ENCODE measurements at regions not wholly inside any gene's neighbourhood (a gene's known extent, or its start where the extent isn't known, plus 50 kb on each side); places are given as distances from the start of the nearest gene placed in this dataset.
A peak's percentile ranks its signal among the peaks of the same experiment; 100 is the strongest.

DNA sequence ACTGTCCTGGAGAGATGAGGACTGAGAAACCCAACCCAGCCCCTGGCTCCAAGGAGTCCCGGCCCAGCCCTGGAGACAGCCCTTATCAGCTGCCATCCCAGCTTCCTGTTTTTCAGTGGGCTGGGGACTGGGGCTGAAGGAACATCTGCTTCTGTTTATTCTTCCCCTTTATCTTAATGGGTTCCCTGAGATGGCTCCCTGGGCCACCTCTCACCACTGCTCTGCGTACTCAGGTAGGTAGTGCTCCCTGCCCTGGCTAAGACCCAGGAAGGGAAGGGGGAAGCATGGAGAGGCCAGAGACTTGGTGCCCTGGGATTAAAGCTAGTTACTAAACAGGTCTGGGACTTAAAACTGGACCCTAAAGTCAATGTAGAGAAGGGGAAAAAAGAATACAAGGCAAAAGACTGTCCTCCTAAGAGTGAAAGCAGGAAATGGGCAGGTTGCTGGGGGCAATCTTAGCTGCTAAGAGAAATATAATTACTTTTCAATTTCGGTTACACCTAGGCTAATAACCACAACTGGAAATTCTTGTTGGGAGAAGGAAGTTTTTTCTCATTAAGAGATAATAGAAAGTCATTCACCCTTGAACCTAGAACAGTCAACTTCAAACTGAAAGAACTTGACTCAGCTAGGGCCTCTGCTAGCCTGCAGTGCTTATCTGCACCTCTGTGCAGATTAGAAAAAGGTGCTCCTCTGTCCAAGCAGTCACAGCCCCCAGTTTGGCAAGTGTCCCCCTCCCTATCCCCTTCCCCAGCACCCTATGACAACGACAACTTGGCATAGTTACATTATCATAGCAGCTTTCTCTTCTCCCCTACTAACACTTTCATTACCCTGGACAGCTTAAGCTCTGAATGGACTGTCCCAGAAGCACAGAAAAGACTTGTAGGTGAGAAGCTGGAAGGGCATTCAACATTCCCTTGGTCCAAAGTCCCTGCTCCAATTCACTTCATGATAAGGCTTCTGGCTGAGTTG lies 65.6 kb upstream of the KDM7A start:
- no peak for DNase-seq (ENCODE audit: low read depth in 2 of 2)

DNA sequence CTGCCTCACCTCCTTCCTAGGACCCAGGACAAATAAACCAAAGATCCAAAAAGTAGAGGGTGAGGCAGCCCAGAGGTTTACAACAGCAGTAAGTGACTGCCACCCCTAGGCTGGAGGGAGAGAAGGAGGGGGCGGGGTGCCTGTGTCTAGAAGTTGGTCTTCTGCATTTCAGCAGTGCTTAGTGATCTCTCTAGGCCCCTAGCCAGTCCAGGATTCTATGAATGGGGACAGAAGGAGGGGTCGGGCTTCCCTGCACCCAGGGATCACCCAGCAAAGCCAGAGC lies 62.8 kb upstream of the KDM7A start:
- no peak for DNase-seq (ENCODE audit: low read depth in 2 of 2)

DNA sequence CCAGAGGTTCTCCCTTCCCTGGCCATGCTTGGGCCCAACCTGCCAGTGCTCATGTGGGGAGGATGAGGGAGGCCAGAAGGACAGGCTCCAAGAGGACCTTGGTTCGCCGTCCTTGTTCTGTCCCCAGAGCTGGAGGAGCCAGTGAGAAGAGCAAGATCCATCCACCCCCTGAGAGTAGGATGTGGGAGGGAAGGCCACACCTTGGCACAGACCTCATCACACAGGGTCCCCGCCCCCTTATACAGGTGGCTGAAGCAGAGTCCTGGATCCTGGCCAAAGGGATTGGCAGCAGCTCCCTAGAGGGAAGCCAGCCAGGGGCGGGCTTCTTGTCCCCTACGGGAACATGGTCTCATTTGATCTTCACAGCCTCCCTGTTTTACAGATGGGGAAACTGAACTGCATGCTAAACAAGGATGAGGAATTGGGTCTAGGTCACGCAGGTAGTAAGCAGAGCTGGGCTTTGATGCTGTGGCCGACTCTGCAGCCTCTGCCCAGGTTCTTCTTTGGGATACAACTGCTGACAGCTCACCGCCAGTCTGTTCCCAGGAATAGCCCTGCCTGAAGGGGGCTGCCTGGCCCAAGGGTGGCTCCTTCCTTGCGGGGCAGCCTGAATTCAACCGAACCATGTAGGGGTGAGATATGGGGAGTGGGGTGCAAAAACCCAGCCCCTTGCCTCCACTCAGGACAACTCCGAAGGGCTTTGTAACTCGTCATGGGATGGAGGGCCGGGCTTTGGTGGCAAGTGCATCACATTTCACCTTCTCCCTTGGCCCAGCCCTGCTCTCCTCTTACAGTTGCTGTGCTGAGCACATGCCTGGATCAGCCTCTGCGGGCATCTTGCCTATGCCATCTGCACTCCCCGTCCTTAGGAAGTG lies 62.2 kb upstream of the KDM7A start:
- no peak for DNase-seq (ENCODE audit: low read depth in 2 of 2)

DNA sequence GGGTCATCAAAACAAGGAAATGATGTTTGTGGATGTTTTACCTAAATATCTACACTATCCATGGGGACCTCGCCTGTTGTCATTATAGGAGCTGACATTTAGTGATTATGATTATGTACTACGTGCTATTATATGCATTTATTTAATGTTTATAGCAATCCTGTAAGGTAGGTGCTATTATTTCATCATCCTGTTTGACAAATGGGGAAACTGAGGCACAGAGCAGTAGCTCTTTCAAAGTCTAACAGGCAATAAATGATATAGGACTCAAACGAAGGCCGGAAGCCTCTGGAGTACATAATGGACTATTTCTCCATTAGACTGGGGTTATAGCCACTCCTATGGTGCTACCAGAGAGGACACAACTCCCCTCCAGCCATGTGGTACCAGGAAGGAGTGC lies 60.6 kb upstream of the KDM7A start:
- DNase-seq (ENCODE audit: low read depth in 2 of 2) = no peak

DNA sequence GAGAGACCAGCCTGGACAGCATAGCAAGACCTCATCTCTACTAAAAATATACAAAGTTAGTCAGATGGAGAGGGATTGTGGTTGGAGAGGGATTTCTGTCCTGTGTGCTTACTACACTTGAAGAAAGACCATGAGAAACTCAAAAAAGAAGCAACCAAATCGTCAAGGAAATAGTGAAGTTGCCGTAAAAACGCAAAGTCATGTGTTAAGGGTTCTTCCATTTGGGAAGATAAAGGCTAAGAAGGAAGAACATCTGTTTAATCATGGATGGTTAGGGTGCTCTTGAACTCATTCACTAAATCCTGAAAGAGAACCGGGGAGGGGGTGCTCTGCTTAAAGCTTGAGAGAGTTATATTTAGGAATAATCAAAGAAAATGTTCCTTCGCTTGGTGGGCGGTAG lies 59.8 kb upstream of the KDM7A start:
- no peak for DNase-seq (ENCODE audit: low read depth in 2 of 2)

DNA sequence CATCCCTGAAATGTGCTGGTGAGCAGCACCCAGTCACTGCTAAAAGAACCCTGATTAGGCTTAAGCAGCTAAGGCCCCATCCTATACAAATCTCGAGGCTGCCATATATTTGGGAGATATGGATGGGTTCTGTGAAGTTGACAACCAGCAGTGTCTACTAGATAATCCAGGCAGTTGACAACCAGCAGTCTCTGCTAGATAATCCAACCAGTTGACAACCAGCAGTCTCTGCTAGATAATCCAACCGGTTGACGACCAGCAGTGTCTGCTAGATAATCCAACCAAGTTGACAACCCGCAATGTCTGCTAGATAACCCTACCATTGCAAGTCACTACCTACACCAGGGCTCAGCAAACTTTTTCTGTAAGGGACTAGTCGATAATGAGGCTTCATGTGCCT lies 58.3 kb upstream of the KDM7A start:
- DNase-seq (ENCODE audit: low read depth in 2 of 2) = no peak

DNA sequence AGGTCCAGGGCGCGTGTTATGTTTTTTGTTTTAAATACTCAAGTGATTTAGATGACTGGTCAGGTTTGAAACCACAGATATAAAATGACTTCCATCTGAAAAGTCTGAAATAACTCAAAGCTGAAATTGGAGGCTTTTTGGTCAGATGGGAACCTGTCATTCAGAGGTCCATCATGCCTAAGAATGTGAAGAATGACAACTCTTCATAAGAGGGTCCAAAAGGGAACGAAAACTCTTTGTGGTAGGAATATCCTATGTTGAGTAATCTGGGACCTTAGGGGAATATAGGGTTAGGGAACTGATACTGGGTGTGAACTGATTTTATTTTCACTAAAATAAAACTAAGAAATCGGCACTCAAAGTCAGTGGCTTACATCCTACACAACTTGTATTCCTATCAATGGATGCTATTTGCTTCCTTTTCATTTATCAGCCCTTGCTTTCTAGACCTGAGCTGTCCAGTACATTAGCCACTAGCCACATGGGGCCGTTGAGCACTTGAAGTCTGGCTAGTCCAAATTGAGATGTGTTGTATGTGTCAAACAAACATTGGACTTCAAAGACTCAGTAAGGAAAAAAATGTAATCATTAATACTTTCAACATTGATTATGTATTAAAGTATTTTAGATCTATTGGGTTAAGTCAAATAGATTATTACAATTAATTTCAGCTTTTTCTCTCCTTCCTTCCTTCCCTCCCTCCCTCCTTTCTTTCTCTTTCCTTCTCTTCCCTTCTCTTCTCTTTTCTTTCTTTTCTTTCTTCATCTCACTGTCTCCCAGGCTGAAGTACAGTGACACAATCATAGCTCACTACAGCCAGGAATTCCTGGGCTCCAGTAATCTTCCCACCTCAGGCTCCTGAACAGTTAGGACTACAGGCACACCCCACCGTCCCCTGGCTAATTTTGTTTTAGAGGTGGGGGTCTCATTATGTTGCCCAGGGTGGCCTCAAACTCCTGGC lies 56.5 kb upstream of the KDM7A start:
- DNase-seq (ENCODE audit: low read depth in 2 of 2) = no peak

DNA sequence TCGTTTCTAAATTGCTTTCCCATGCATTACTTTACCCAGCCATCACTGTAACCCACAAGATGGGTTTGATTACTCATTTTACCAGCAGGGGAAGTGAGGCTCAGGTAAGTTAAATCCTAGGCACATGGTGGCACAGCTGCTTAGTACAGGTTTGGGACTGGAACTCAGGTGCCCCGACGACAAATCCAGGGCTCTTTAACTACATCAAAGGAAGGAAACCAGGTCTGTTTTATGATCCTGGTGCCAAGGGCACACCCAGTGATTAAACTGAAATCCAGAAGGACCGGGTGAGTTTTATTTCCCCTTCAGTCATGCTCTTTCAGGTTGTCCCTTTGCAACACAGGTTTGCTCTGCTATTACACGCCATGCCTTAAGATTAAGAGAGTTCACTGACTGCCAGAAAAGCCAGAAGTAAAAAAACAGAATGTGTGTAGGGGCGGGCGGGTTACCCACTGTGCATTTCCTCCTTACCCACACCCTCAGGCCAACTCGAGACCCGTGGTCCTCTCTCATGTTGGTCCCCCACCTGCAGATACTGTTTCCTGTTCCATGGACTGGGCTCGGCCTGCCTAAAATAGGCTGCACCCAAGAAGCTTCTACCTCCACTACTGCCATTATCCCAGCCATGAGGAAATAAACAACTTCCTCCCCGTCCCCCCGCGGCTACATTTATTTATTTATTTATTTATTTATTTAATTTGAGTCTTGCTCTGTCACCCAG lies 55.1 kb upstream of the KDM7A start:
- no peak for DNase-seq (ENCODE audit: low read depth in 2 of 2)

DNA sequence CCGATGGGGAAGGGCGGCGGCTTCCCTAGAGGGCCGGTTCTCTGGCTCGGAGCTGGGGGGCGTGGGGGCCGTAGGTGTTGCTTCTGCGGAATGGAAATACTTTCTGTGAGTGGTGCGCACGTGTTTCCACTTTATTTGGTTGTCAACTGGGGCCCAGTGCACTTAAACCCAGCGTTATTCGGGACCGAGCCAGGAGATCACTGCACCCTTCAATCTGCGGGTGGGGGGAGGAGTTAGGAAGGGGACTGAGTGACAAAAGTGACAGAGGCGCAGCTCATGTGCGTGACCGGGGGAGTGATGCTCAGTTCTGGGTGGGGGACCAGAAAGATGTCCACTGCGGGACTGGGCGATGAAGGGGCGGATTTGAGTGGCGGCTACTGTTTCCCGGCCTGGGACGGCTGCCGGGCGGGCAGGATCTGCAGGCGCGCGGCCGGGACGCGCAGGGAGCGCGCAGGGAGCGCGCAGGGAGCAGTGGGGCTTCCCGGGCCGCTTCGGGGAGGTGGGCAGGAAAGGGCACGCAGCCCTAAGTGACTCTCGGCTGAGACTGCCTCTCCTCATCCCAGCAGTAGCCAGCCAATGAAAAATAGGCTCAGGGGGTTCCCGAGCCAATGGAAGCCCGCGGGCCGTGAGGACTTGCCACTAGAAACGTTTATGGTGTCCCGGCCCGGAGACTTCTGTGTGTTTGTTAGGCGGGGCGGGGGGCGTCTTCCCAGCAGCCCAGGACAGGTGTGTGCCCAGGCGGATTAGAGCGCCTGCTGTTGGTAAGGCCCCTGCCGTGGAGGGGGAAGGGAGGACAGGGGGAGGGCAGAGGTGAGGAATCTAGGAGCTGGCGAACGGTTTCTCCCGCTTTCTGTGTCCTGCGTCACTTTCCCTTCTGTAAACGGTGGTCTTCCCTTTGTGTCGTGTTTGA lies 54.3 kb upstream of the KDM7A start:
- DNase-seq (ENCODE audit: low read depth in 2 of 2) = peak; percentile 11 to 28

DNA sequence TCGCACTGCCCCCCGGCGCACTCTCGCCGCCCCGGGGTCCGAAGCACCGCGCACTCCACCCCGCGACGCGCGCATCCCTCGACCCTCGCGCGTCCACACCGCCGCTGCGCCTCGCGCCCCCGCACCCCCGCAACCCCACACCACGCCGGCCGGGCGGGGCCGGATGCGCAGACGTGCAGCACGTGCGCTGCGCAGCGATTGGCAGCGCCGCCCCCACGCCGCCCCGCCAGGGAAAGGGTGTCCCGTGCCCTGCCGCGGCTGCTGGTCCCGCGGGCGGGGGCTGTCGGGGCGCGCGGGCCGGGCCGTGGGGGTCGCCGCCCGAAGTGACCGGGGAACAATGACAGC lies 53.7 kb upstream of the KDM7A start:
- no peak for DNase-seq (ENCODE audit: low read depth in 2 of 2)

DNA sequence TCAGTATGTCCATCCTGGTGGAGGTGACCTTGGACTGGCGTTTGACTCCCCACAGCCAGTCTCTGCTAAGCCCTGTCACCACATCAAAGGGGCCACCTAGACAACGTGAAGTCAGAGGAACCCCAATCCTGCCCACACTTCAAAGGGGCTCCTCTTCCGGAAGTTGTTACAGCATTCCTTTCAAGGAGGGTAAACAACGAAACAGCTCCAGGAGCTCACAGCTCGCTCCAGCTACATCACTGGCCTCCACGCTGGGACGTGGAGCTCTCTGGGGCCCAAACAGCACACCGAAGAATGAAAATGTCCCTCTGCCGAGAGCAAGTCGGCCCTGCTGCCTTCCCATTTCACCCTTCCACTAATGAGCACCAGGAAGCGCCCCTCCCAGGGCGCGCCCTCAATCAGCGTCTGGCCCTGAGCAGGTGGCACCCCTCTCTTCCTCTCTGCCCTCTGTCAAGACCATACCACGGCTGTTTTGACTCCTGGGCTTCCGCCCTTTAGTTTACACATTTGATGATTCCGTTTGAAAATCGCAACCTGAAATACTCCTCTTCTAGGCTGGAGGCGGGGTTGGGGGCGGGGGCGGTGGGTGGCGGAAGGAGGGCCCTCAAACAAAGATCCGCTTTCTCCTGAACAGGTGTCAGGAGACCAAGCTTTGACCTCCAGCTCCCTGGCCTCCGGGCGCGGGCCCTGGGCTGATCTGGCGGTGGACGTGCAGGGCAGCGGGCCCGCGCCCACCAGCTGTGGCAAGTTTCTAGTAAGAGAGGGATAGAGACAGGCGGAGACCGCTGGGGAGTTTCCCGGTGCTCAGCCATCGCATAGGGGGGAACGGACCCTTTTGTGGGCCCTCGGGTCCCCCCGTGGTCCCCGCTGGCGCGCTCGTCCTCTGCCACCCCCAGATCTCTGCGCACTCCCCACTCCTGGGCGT lies 53.1 kb upstream of the KDM7A start:
- no peak for DNase-seq (ENCODE audit: low read depth in 2 of 2)

DNA sequence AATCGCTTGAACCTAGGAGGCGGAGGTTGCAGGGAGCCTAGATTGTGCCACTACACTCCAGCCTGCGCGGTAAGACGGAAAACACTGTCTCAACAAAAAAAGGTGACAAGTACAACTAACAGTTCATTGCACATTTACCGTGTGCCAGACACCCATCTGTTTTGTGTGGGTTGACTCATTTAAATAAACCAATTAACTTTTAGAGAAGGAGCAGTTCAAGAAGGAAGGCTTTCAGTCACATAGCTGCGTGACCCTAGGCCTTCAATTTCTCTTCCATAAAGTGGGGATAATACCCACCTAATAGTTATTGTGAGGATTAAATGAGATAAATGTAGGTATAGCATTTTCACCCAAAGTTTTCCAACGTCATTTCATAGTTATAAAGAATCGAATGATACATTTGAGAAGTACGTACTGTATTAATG lies 52.3 kb upstream of the KDM7A start:
- no peak for DNase-seq (ENCODE audit: low read depth in 2 of 2)

Data from fibroblast of skin of left quadriceps (primary cell).